PC-9 (cell line): ENCODE measurements at regions not wholly inside any gene's neighbourhood (a gene's known extent, or its start where the extent isn't known, plus 50 kb on each side); places are given as distances from the start of the nearest gene placed in this dataset.
"Not testable (repeated sequence)": the region's sequence is repeated elsewhere in the genome, so short reads cannot be mapped to it uniquely, and the experiment has no call there.

Experiments used
- BruUV-seq: library from RNA; stranded (reverse); fragments of 400-500 nt; replicated peaks from 2 replicates; lab custom pipeline; 2021; lab: Mats Ljungman, UMichigan
- CTCF ChIA-PET: fragments of 300-600 bp; sonication (Branson Sonifier 250); formaldehyde crosslinking; loops from one replicate; lab custom pipeline; 2022; ENCODE audit warnings: antibody characterized with exemption; lab: Charles Lee
- POLR2A ChIA-PET: fragments of 300-600 bp; sonication (Branson Sonifier 250); formaldehyde crosslinking; loops from one replicate; lab custom pipeline; 2022; ENCODE audit warnings: antibody characterized with exemption; ENCODE audit not compliant: unreplicated experiment; lab: Charles Lee
- DNase-seq, 2 experiments: peaks; one replicate each; pipeline versions ENCODE4 v3.0.0 to v3.0.0-alpha.2; 2015 to 2022; ENCODE audit warnings: mixed read lengths in 1 of 2
- H2AFZ ChIP-seq: fragments of 200-600 bp; sonication (generic); 2 replicates; pipeline ENCODE4 v1.8.1; 2017; ENCODE audit warnings: antibody characterized with exemption
- H3F3A ChIP-seq: fragments of 200-600 bp; sonication (generic); 2 replicates; pipeline ENCODE4 v1.8.1; 2017; ENCODE audit warnings: antibody characterized with exemption, mild to moderate bottlenecking, low read depth; ENCODE audit not compliant: insufficient read depth
- H3K27ac ChIP-seq: fragments of 200-600 bp; sonication (generic); 2 replicates; pipeline ENCODE4 v1.6.1; 2016; ENCODE audit warnings: mixed run types
- H3K27me3 ChIP-seq: fragments of 200-600 bp; sonication (generic); 2 replicates; pipeline ENCODE4 v1.6.1; 2016; ENCODE audit warnings: low read depth, mixed run types; ENCODE audit not compliant: insufficient read depth
- H3K36me3 ChIP-seq: fragments of 200-600 bp; sonication (generic); 2 replicates; pipeline ENCODE4 v1.6.1; 2016; ENCODE audit warnings: low read depth, mixed run types
- H3K4me1 ChIP-seq: fragments of 200-600 bp; sonication (generic); replicated peaks from 2 replicates; pipeline ENCODE4 v1.6.1; 2016; ENCODE audit warnings: mixed run types; ENCODE audit not compliant: insufficient read depth
- H3K4me2 ChIP-seq: fragments of 200-600 bp; sonication (generic); 2 replicates; pipeline ENCODE4 v1.6.1; 2017; ENCODE audit warnings: mixed run types
- H3K4me3 ChIP-seq: fragments of 200-600 bp; sonication (generic); 2 replicates; pipeline ENCODE4 v1.6.1; 2016; ENCODE audit warnings: mixed run types
- H3K79me2 ChIP-seq: fragments of 200-600 bp; sonication (generic); 2 replicates; pipeline ENCODE4 v1.6.1; 2017; ENCODE audit warnings: low read depth, mixed run types
- H3K9me2 ChIP-seq: fragments of 200-600 bp; sonication (generic); 2 replicates; pipeline ENCODE4 v1.8.1; 2017; ENCODE audit warnings: mild to moderate bottlenecking; ENCODE audit not compliant: insufficient read depth
- H3K9me3 ChIP-seq: fragments of 200-600 bp; sonication (generic); 2 replicates; pipeline ENCODE4 v1.8.1; 2016; ENCODE audit warnings: low read depth; ENCODE audit not compliant: insufficient read depth
- H4K20me1 ChIP-seq: fragments of 200-600 bp; sonication (generic); 2 replicates; pipeline ENCODE4 v1.8.1; 2017; ENCODE audit not compliant: insufficient read depth
- CTCF ChIP-seq: fragments of 200-600 bp; sonication (generic); conservative IDR thresholded peaks from 2 replicates; pipeline ENCODE4 v1.6.1; 2017; ENCODE audit warnings: mixed run types, antibody characterized with exemption, mild to moderate bottlenecking, moderate library complexity
- EZH2 ChIP-seq: fragments of 200-600 bp; sonication (generic); IDR thresholded peaks from 2 replicates; pipeline ENCODE4 v1.8.0; 2017; ENCODE audit warnings: antibody characterized with exemption, low read depth
- intact Hi-C: fragments of 100-400 bp; cut with micrococcal nuclease; formaldehyde crosslinking; loops from one replicate; pipeline ENCODE4 v1.10.0; 2022; ENCODE audit not compliant: unreplicated experiment

GRCh38 chr4:73340917-73341316 lies 63.2 kb upstream of the ALB start:
- no peaks in the 10 kb centered on the region for H3K27me3 ChIP-seq
- H3K4me1 ChIP-seq = no peaks in the 10 kb centered on the region
- H3K4me2 ChIP-seq = no peak overlapping the region
- H3K9me2 ChIP-seq = no peaks in the 10 kb centered on the region
- no TSS peak for BruUV-seq
- no peak for TF ChIP-seq EZH2
- no peak for TF ChIP-seq CTCF
- H3K9me3 ChIP-seq = no peaks in the 10 kb centered on the region
- H4K20me1 ChIP-seq = no peaks in the 10 kb centered on the region
- DNase-seq = no peak
- H3K36me3 ChIP-seq = no peaks in the 10 kb centered on the region
- intact Hi-C loops = loop anchor here (1.0 to 10.0 kb wide), 5 partner anchors 234 to 793 kb away; partner anchors contain the start of gene CXCL1
- no peaks in the 10 kb centered on the region for H3F3A ChIP-seq
- H2AFZ ChIP-seq = no peak overlapping the region
- ChIA-PET CTCF (interaction anchor here (0.6 kb wide), 2 partner anchors 311 to 505 kb away, joined by 3 to 5 read pairs; no protein-coding TSS in a partner anchor), POLR2A (no interaction called here)
- H3K27ac ChIP-seq = no peak overlapping the region
- H3K4me3 ChIP-seq = no peak overlapping the region
- no peaks in the 10 kb centered on the region for H3K79me2 ChIP-seq

GRCh38 chr4:73335679-73336078 lies 68.4 kb upstream of the ALB start:
- DNase-seq = no peak
- Histone ChIP-seq H3K27me3 (no peaks in the 10 kb centered on the region), H3F3A (no peaks in the 10 kb centered on the region), H3K4me1 (no peaks in the 10 kb centered on the region), H3K79me2 (no peaks in the 10 kb centered on the region), H3K27ac (no peak overlapping the region), H3K9me2 (no peaks in the 10 kb centered on the region), H3K36me3 (no peaks in the 10 kb centered on the region), H2AFZ (no peak overlapping the region), H3K9me3 (no peaks in the 10 kb centered on the region), H3K4me3 (no peak overlapping the region), H3K4me2 (no peak overlapping the region), H4K20me1 (no peaks in the 10 kb centered on the region)
- intact Hi-C loops = no loop called here
- BruUV-seq = no TSS peak
- CTCF ChIA-PET = no interaction called here
- POLR2A ChIA-PET = no interaction called here
- TF ChIP-seq EZH2 (no peak), CTCF (no peak)

- H3K79me2 ChIP-seq, H2AFZ ChIP-seq, H3K4me2 ChIP-seq, intact Hi-C loops, CTCF ChIA-PET, H3F3A ChIP-seq, H3K9me3 ChIP-seq, POLR2A ChIA-PET, BruUV-seq, H3K27ac ChIP-seq, H3K4me3 ChIP-seq, H4K20me1 ChIP-seq, H3K4me1 ChIP-seq, DNase-seq, H3K9me2 ChIP-seq, H3K36me3 ChIP-seq, H3K27me3 ChIP-seq: not testable (repeated sequence)
Observed at GRCh38 chr4:73332012-73332411, 72.1 kb upstream of the ALB start.

- Histone ChIP-seq H3K4me2 (no peak overlapping the region), H3K4me3 (no peak overlapping the region), H3F3A (no peaks in the 10 kb centered on the region), H3K9me2 (no peaks in the 10 kb centered on the region), H3K4me1 (no peaks in the 10 kb centered on the region), H3K9me3 (no peaks in the 10 kb centered on the region), H3K36me3 (no peaks in the 10 kb centered on the region), H3K27ac (no peak overlapping the region), H2AFZ (no peak overlapping the region), H3K79me2 (no peaks in the 10 kb centered on the region), H3K27me3 (no peaks in the 10 kb centered on the region), H4K20me1 (no peaks in the 10 kb centered on the region)
- TF ChIP-seq EZH2 = no peak
- TF ChIP-seq CTCF = no peak
- ChIA-PET POLR2A (no interaction called here), CTCF (no interaction called here)
- no TSS peak for BruUV-seq
- intact Hi-C loops = no loop called here
- no peak for DNase-seq
Observed at GRCh38 chr4:73329300-73329699, 70.7 kb upstream of the ANKRD17 start.

- CTCF ChIA-PET, DNase-seq, H3F3A ChIP-seq, H3K36me3 ChIP-seq, H2AFZ ChIP-seq, H3K4me3 ChIP-seq, POLR2A ChIA-PET, intact Hi-C loops, H3K27me3 ChIP-seq, H3K4me2 ChIP-seq, BruUV-seq, H3K4me1 ChIP-seq, H3K9me3 ChIP-seq, H3K9me2 ChIP-seq, H4K20me1 ChIP-seq, H3K79me2 ChIP-seq, H3K27ac ChIP-seq: not testable (repeated sequence)
Observed at GRCh38 chr4:73325776-73326175, 67.2 kb upstream of the ANKRD17 start.
